GM19463 (cell line): ENCODE measurements at regions not wholly inside any gene's neighbourhood (a gene's known extent, or its start where the extent isn't known, plus 50 kb on each side); places are given as distances from the start of the nearest gene placed in this dataset.
"Not testable (repeated sequence)": the region's sequence is repeated elsewhere in the genome, so short reads cannot be mapped to it uniquely, and the experiment has no call there.

Source experiments
- ATAC-seq: cut with Tn5 transposase; IDR thresholded peaks from one replicate; pipeline ENCODE4 v1.9.1; 2021; ENCODE audit warnings: mild to moderate bottlenecking, moderate library complexity; ENCODE audit not compliant: unreplicated experiment

DNA sequence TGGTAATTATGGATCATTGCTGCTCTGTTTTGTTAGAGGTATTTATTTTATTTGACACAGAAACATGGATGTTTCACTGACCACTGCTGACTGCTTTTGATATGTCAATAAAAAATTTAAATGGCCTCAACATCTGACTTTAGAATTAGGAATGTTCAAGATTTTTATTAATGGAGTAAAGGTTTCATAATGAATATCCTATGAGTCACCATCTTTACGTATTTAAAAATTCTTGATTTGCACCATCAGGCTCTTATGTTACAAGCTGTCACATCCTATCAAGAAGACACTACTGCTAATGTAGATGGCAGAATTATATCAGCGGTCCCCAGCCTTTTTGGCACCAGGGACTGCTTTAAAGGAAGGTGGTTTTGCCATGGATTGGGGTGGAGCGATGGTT, 578.7 kb upstream of the NRP1 start:
- no peak for ATAC-seq

- ATAC-seq: not testable (repeated sequence)
Observed at GRCh38 chr10:33909476-33909875, 575.0 kb upstream of the NRP1 start.

DNA sequence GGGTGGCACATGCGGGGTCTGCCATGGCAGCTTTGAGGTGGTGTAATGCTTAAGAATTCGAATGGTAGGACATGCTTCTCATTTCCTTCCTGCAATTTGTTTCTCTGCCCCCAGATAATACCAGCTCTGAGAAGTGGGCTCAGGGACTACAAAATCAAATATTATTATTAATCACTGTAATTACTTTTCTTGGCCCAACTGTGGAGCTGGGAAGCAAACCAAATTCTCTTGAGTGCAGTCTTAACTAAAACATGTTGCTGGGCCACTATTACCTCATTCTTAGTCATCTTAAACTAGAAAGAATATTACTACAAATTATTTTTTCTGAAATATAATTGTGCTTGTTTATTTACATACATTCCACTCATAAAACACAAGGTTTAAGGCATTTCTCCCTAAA, 566.7 kb upstream of the NRP1 start:
- ATAC-seq: no peak

- ATAC-seq: no peak
Observed at GRCh38 chr10:33900596-33900995, 566.1 kb upstream of the NRP1 start.

GRCh38 chr10:33899578-33900531, 565.4 kb upstream of the NRP1 start:
- ATAC-seq: no peak

DNA sequence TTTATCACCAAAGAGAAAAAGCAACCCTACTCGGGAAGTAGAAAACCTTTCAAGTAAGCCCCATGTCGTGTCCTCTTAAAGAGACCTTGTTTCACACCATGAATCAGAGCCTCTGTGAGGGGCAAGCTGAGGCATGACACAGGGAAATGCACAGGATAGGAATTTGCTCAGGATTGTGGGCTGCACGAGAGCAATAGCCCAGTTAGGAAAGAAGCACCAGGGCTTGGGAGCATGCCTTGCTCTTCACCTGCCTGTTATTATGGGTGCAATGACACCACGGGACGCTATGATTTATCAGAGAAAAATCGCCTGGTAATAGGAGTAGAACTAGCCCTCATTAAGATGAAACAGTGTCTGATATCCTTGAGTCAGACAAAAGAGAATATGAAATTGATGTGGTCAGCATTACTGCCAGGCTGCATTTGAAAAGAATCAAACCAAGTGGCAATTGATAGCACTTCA, 562.9 kb upstream of the NRP1 start:
- no peak for ATAC-seq

GRCh38 chr10:33893506-33893905, 559.0 kb upstream of the NRP1 start:
- no peak for ATAC-seq

- ATAC-seq: no peak
Observed at GRCh38 chr10:33889371-33889770, 554.9 kb upstream of the NRP1 start.

DNA sequence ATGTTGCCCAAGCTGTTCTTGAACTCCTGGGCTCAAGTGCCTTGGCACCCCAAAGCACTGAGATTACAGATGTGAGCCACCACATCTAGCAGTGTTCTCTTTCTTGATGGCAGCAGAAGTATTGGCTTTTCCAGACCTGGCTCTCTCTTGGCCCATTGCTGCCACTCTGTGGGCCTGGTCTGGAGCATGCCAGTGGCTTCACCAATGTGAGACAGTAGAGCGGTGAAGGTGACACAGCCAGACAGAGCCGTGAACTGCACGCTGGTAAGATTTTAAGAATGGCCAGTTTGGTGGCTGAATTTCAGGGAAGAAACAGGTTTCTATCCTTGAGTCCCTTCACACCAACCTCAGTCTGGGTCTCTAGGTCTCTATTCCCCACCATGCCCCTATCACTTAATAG, 552.7 kb upstream of the NRP1 start:
- no peak for ATAC-seq

GRCh38 chr10:33886299-33886698, 551.8 kb upstream of the NRP1 start:
- no peak for ATAC-seq

DNA sequence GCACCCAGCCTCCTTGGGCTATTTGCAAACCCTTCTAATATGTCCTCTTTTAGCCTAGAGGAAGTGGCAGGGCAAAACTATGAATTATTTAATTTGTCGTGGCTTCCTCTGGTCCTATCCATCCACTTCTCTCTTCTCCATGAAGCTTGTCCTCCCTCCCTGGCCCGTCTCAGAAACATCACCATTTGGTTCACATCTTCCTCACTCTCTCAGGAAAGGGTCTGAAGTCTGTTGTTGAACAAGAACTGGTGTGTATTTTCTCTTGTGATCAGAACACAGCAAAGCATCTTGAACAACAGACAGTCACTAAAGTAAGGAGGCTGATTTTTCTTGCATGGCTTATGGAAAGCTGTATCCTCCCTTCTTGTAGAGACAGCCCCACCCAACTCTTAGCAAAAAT, 550.1 kb upstream of the NRP1 start:
- no peak for ATAC-seq

- no peak for ATAC-seq
Observed at GRCh38 chr10:33883881-33884280, 549.4 kb upstream of the NRP1 start.

DNA sequence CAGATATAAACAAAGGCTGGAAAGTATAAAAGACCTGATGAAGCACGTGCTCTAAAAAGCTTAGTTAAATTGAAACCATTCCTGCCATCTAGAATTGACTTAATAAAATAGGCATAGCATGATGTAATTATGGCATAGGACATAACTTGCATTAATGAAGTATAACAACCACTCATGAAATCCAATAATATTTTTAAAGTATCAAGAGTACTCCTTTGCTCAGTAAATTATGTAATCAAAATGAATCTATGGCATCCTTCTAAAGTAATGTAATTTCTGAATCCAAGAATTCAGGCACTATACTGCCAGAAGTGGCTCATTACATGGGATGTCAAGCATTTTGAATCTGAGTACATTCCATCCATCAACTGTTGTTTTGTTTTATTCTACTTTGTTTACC, 548.5 kb upstream of the NRP1 start:
- no peak for ATAC-seq

GRCh38 chr10:33880291-33880690, 545.8 kb upstream of the NRP1 start:
- no peak for ATAC-seq

- ATAC-seq: no peak
Observed at GRCh38 chr10:33878238-33878786, 543.8 kb upstream of the NRP1 start.

- no peak for ATAC-seq
Observed at GRCh38 chr10:33876584-33877400, 542.3 kb upstream of the NRP1 start.

- no peak for ATAC-seq
Observed at GRCh38 chr10:33875924-33876583, 541.6 kb upstream of the NRP1 start.

GRCh38 chr10:33871061-33871956, 536.8 kb upstream of the NRP1 start:
- no peak for ATAC-seq

DNA sequence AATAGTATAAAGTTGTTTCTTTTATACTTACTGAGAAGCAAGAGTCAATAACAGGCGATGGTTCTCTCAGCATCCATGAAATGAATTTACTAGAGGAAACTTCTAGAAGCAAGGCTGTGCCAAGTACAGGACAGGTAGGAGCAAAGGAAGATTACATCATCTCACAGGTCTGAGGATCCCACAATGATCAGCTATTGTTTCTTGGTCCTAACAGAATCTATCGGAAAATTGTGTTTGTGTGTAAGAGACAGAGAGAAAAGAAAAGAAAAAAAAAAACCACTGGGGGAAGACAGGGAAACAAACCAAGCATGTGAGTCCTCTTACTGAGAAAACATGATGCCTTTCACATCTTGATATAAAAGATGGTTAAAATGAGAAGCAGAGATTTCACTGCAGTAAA, 535.0 kb upstream of the NRP1 start:
- no peak for ATAC-seq

DNA sequence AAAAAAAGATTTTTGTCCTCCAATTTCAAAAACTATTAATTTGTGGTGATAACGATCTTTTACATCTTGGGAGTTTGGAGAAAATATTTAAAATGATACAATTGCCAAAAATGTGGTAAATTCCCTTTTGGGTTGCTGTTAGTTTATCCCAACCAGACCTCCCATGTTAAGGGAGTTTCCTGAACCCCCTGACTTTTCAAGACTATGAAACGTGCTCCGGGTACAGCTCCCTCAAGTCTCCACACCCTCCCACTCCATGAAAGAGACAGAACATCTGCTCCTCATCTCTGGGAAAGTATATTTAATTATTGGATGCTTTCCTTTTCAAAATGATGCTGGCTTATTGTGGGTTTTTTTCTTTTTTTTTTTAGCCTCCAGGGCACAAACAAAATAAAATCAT, 534.6 kb upstream of the NRP1 start:
- no peak for ATAC-seq
